ENCODE measurements at regions not wholly inside any gene's neighbourhood (a gene's known extent, or its start where the extent isn't known, plus 50 kb on each side); places are given as distances from the start of the nearest gene placed in this dataset.
"Not testable (repeated sequence)": the region's sequence is repeated elsewhere in the genome, so short reads cannot be mapped to it uniquely, and the experiment has no call there.

DNA sequence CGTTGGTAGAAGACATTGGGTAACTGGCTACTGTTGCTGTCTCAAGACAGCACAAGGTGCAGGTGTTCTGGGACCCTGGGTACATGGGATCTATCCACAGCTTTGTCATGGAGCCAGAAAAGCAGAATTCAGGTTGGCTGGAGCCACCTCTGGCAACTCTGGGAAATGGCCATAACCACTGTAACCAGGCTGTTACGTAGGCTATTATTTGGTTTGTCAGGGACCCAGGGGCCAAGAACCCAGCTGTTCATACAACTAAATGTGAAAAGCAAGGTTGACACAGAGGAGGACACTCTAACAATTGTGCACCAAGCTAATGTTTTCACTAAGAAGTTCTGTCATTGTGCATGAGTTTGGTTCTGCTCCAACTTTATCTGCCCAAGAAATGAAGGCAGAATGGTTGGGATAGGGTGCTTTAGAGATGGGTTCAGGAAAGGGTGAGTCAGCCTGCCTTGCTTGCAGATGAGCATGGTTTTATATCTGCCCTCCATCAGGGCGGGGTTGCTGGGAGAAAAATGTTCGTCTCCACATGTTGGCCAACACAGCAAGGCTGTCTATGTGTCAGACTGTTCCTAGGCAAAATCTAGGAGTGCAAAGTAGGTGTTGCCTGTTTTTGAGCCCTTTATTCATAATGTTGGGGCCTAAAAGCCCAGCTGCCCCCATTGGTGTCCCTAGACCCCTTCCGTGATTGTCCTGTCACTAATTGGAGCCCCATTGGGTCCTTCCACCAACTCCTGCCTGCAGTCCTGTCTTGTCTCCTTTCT, 131.3 kb upstream of the DAP start:
- TF ChIP-seq ZFX (IDR thresholded peaks at IDR 0.05) = no peak
- TF ChIP-seq, protein P1, sequence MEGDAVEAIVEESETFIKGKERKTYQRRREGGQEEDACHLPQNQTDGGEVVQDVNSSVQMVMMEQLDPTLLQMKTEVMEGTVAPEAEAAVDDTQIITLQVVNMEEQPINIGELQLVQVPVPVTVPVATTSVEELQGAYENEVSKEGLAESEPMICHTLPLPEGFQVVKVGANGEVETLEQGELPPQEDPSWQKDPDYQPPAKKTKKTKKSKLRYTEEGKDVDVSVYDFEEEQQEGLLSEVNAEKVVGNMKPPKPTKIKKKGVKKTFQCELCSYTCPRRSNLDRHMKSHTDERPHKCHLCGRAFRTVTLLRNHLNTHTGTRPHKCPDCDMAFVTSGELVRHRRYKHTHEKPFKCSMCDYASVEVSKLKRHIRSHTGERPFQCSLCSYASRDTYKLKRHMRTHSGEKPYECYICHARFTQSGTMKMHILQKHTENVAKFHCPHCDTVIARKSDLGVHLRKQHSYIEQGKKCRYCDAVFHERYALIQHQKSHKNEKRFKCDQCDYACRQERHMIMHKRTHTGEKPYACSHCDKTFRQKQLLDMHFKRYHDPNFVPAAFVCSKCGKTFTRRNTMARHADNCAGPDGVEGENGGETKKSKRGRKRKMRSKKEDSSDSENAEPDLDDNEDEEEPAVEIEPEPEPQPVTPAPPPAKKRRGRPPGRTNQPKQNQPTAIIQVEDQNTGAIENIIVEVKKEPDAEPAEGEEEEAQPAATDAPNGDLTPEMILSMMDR (conservative IDR thresholded peaks at IDR 0.05) = no peak
- H3K27ac ChIP-seq = no peak overlapping the region

DNA sequence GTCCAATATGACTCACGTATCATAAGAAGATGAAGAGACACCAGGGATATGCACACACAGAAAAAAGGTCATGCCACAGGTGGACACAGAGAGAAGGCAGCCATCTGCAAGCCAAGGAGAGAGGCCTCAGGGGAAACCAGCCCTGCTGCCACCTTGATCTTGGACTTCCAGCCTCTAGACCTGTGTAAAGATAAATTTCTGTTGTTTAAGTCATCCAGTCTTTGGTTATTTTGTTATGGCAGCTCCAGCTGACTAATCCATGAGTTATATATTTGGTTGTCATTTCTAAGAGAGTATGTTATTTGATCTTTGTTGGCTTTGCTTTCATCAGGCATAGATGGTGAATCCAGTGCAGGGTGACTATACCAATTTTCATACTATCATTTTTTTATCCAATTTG, 130.2 kb upstream of the DAP start:
- H3K27ac ChIP-seq = no peak overlapping the region
- TF ChIP-seq ZFX (IDR thresholded peaks at IDR 0.05) = no peak
- TF ChIP-seq, protein P1 (conservative IDR thresholded peaks at IDR 0.05) = no peak

DNA sequence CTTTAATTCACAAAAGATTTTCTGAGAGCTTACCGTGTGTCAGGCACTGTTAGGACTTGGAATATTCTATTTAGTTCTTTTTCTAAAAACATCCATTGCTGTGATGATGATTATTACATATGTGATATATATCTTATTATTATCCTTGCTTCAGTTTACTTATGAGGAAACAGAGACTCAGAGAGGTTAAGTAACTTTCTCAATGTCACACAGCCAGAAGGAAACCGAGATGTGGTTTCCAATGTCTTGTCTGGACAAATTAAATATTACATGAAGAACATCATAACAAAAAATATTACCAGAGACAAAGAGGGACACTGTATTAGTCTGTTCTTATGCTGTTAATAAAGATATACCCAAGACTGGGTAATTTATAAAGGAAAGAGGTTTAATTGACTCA, 125.5 kb upstream of the DAP start:
- H3K27ac ChIP-seq = no peak overlapping the region
- TF ChIP-seq ZFX (IDR thresholded peaks at IDR 0.05) = no peak
- TF ChIP-seq, protein P1 (conservative IDR thresholded peaks at IDR 0.05) = no peak

DNA sequence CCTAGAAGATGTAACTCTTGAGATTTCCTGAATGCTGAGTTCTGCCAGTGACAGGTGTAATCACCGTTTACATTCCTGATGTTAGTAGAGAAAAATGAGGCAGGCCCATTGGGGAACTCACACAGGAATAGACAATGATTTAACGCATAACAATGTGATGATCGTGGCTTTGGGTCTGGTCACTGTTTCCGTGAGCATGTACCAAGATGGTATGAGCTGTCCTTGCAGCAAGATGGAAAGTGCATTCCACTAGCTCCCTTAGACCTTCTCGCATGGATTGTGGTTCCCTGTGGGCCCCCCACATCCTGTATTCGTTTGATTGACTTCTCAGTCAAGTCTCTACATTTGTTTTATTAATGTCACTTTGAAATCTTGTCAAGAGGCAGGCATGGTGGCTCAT, 124.0 kb upstream of the DAP start:
- no peak overlapping the region for H3K27ac ChIP-seq
- TF ChIP-seq ZFX (IDR thresholded peaks at IDR 0.05) = no peak
- TF ChIP-seq, protein P1 (conservative IDR thresholded peaks at IDR 0.05) = no peak

- not testable (repeated sequence) for H3K27ac ChIP-seq
Measured at GRCh38 chr5:10883945-10884344, 122.9 kb upstream of the DAP start.

DNA sequence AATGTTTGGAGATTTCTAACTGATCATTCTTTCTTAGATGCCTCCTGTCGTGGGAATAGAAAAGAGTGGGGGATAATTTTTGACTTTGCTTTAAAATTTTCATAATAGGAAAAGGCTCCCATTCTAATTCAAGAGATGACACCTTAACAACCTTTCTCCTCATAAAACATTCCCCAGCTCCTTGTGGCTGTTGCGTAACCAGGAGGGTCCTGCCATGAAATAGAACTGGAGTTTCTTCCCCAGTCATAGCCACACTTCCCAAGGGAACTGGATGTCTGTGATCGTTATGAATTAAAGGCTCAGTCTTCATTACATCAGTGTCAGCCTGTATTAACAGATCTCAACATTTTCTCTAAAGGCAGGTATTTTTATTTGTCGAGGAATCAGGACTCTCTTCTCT, 119.9 kb upstream of the DAP start:
- TF ChIP-seq, protein P1 (conservative IDR thresholded peaks at IDR 0.05) = no peak
- TF ChIP-seq ZFX (IDR thresholded peaks at IDR 0.05) = no peak
- no peak overlapping the region for H3K27ac ChIP-seq

DNA sequence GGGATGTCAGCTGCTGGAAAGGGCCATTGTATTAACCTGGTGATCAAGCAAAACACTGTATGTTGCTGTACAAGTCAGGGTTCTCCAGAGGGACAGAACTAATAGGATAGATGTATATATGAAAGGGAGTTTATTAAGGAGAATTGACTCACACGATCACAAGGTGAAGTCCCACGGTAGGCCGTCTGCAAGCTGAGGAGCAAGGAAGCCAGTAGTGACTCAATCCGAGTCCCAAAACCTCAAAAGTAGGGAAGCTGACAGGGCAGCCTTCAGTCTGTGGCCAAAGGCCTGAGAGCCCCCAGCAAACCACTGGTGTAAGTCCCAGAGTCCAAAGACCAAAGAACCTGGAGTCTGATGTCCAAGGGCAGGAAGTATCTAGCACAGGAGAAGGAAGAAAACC, 116.0 kb upstream of the DAP start:
- H3K27ac ChIP-seq = not testable (repeated sequence)

GRCh38 chr5:10876006-10876744, 115.1 kb upstream of the DAP start:
- no peak overlapping the region for H3K27ac ChIP-seq
- TF ChIP-seq ZFX (IDR thresholded peaks at IDR 0.05) = no peak
- TF ChIP-seq, protein P1 (conservative IDR thresholded peaks at IDR 0.05) = no peak
